HG02763 (cell line): ENCODE measurements at regions not wholly inside any gene's neighbourhood (a gene's known extent, or its start where the extent isn't known, plus 50 kb on each side); places are given as distances from the start of the nearest gene placed in this dataset.
"Not testable (repeated sequence)": the region's sequence is repeated elsewhere in the genome, so short reads cannot be mapped to it uniquely, and the experiment has no call there.

Experiments
- ATAC-seq: cut with Tn5 transposase; IDR thresholded peaks from one replicate; pipeline ENCODE4 v1.9.1; 2021; ENCODE audit warnings: mild to moderate bottlenecking, moderate library complexity; ENCODE audit not compliant: unreplicated experiment

GRCh38 chrX:81857192-81857591 is 655.3 kb downstream of the SH3BGRL start:
- ATAC-seq, result no peak

DNA sequence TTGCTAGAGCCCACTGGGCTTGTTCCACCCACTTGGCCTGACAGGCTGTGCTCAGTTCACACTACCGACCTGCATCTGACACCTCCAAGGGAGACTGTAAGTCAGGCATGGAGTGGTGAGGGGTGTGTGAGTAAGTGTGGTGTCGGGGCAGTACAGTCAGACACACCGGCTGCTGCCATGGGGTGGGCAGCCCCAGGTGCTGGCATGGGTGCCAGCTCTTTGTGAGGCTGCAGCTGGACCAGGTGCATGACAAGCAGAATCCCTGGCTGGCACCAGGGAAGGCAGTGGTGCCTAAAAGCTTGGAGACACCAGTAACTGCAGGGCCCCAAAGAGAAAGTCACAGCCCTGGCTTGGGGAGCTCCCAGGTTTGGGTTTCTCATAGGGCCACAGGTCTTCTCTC is 665.0 kb downstream of the SH3BGRL start:
- ATAC-seq, result no peak

- no peak for ATAC-seq
Measured at GRCh38 chrX:81868979-81869378, 667.1 kb downstream of the SH3BGRL start.

- ATAC-seq, result no peak
Measured at GRCh38 chrX:81874807-81875206, 672.9 kb downstream of the SH3BGRL start.

GRCh38 chrX:81875800-81876199 is 673.9 kb downstream of the SH3BGRL start:
- ATAC-seq, result no peak

DNA sequence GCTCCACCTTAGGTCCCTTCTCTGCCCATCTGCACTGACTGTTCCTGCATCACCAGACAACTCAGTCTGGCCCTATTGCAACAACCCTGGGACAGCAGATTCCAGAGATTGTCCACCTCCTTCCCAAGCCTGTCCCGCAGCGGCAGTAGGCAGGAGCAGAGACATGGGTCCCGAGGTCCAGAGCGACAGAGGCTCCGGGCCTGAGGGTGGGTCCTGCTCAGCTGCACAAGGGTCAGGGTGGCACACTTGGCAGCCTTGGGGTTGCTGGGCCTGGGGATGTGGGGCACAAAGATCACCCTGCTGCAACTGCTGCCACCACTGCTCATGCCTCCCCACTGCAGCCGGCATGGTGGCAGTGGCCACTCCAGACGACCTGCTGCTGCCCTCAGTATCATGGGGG is 674.5 kb downstream of the SH3BGRL start:
- no peak for ATAC-seq

GRCh38 chrX:81890521-81890920 is 688.6 kb downstream of the SH3BGRL start:
- no peak for ATAC-seq

GRCh38 chrX:81900522-81900921 is 698.6 kb downstream of the SH3BGRL start:
- ATAC-seq, result no peak

DNA sequence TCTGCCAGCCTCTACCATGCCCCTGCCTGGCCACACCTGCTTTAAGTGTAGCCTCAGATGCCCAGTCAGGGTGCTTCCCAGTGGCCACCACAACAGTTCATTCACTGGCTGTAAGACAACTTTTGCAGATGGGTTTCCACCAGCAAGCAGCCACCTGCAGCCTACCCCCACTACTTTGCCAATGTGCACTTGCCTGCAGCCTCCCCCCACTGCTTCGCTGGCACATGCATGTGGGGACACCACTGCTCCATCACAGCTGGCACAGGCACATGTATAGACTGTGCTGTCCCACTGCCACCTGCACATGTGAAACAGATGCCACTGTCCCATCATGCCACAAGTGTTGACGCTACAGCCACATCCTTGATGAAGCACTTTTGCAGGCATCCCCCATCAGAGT is 723.9 kb downstream of the SH3BGRL start:
- no peak for ATAC-seq

- not testable (repeated sequence) for ATAC-seq
Measured at GRCh38 chrX:81945911-81946310, 744.0 kb downstream of the SH3BGRL start.

DNA sequence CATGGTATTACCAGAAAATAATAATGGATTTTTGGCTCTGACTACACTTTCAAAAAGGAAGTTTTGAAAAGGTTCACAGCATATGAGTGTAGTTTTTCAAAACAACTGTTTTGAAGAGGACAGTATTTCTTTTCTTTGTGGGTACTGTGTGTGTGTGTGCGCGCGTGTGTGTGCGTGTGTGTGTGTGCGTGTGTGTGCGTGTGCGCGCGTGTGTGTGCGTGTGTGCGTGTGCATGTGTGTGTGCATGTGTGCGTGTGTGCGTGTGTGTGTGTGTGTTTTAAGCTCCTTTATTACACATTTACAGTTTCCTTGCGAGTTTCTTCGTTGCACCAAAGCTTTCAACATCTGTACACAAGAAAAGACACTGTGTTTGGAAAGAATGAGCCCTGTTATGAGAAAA is 755.4 kb downstream of the SH3BGRL start:
- ATAC-seq, result no peak

DNA sequence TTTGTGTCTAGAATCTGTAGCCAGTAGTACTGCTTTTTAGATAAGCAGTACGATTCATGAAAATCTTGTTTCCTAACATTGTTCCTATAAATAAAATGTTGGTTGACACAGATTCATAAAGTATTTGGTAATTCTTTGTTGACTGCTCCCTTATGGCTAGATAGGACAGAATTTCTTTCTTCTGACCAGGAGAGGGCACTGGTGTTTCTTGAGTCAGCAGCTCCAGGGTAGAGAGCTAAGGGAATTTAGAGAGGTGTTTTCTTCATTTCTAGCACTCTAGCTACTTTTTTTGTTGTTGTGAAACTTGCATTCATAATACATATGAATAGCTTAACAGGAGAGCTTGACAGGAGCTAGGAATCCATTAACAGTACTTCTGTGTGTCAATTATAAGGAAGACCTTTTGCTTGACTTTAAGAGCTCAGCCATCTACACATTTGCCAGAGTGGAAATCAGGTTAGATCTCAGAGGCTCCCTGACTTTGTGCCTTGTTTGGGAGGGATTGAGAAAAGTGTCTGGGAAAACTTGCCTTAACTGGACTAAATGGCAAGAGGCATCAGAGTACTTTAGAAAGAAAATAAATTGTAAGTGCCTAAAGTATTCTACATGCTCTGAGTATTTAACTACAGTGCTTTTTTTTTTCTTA is 756.1 kb downstream of the SH3BGRL start:
- no peak for ATAC-seq

- no peak for ATAC-seq
Measured at GRCh38 chrX:81959964-81960363, 758.1 kb downstream of the SH3BGRL start.

DNA sequence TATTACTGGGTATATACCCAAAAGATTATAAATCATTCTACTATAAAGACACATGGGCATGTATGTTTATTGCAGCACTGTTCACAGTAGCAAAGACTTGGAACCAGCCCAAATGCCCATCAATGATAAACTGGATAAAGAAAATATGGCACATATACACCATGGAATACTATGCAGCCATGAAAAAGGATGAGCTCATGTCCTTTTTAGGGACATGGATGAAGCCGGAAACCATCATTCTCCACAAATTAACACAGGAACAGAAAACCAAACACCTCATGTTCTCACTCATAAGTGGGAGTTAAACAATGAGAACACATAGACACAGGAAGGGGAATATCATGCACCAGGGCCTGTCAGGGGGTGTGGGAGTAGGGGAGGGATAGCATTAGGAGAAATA is 772.5 kb downstream of the SH3BGRL start:
- not testable (repeated sequence) for ATAC-seq

DNA sequence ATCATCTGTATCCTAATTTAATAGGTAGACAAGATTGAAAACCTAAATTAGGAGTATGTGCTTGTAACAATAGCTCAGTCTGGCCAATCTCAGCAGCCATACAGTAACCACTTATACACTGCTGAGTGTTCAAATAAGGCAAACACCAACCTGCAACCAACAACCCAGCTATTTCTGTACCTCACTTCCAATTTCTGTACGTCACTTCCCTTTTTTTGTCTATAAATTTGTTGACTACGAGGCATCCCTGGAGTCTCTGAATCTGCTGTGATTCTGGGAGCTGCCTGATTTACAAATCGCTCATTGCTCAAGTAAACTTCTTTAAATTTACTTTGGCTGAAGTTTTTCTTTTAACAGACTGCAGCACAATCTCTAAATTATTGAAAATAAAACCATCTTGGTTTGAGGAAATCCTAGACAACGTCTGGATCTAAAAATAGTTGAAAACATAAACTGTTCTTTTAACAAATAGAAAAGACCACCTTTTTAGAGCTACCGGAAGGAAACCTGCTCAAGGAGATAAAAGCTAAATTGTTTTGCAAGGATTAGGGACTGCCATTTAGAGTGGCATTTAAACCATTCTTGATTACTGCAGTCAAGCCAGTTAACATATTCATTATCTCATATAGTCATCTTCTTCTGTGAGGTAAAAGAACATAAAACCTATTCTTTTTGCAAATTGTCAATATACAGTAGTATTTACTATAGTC is 778.1 kb downstream of the SH3BGRL start:
- ATAC-seq, result no peak

DNA sequence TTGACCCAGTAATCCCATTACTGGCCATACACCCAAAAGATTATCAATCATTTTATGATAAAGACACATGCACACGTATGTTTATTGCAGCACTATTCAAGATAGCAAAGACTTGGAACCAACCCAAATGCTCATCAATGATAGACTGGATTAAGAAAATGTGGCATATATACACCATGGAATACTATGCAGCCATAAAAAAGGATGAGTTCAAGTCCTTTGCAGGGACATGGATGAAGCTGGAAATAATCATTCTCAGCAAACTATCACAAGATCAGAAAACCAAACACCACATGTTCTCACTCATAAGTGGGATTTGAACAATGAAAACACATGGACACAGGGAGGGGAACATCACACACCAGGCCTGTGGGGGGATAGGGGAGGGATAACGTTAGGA is 785.3 kb downstream of the SH3BGRL start:
- not testable (repeated sequence) for ATAC-seq

DNA sequence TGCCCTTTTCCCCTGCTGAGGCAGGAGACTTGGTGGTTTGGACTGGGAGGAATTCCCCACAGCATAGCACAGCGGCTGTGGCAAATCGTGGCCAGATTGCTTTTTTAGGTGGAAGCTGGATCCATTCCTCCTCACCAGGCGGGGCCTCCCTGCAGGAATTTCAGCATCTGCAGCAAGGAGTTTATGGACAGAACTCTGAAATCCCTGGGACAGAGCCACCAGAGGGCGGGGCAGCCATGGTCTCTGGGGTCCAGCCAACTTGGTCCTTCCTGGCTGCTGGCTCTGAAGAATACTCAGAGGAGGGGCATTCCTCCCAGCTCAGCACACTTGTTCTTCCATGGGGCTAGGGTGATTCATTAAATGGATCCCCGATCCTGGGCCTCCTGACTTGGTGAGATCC is 794.3 kb downstream of the SH3BGRL start:
- no peak for ATAC-seq

- ATAC-seq, result no peak
Measured at GRCh38 chrX:82029571-82030218, 827.8 kb downstream of the SH3BGRL start.

GRCh38 chrX:82031250-82031649 is 829.3 kb downstream of the SH3BGRL start:
- ATAC-seq, result no peak

DNA sequence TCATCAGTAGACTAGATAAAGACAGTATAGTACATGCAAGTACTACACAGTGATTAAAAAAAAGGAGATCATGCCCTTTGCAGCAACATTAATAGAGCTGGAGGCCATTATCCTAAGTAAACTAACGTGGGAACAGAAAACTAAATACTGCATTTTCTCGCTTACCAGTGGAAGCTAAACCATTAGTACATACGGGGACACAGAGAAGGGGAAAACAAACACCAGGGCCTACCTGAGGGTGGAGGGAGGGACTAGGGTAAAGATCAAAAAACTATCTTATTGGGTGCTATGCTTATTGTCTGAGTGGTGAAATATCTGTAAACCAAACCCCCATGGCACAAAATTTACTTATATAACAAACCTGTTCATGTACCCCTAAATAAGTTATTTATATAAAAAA is 836.9 kb downstream of the SH3BGRL start:
- ATAC-seq, result no peak

DNA sequence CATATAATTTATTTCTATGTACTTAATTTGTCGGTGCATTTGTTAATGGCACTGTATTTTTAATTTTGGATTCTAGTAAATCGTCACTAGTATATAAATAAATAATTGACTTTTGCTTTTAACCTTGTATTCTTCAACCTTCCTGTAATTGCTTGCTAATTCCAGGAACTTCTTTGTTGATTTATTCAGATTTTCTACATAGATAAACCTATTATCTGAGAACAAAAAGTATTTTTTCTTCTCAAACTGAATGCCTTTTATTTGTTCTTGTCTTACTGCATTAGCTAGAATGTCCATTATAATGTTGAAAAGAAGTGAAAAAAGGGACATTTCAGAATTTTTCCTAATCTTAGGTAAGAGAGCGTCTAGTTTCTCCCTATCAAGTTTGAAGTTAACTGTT is 839.1 kb downstream of the SH3BGRL start:
- no peak for ATAC-seq

DNA sequence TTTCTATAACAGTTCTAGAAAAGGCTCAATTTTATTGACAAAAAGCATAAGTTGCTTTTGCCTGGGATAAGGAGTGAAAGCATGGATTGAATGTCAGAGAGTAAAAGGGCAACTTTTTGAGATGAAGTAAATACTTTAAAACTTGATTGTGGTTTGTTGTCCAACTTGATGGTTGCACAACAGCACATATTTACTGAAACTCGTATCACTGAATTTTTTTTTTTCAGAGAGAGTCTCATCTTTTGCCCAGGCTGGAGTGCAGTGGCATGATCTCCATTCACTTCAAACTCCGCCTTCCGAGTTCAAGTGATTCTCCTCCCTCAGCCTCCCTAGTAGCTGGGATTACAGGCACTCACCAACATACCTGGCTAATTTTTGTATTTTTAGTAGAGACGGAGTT is 856.8 kb downstream of the SH3BGRL start:
- ATAC-seq, result no peak
